ENCODE measurements at regions not wholly inside any gene's neighbourhood (a gene's known extent, or its start where the extent isn't known, plus 50 kb on each side); places are given as distances from the start of the nearest gene placed in this dataset.

DNA sequence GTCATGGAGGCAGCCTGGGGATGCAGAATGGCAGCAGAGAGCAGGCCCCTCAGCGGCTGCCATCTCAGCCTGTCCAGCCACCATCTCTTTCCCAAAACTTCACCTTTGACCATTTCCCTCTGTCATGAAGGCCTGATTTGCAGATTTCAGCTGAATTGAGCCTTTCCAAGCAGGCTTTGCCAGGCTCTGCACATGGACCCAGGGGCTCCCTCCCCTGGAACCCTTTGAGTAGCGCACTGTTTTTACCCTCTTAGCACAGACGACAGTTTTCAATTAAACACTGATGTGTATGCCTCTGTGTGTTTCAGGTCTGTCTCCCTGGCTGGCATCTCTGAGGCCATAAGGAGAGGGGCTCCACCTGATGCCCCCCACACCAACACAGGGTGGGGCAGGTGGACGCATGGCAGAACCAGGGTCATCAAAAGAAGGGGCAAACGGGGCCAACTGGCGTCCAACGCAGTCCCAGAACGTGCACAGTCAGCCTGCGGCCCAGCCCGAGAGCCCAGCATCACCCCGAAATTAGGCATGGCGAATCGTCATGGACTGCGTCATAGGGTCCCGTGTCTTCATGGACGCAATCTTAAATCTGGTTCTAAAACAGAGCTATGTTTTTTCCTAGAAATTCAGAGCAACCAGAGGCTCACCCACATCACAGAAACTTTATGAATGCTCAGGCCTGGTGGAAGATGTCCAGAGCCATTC is 185.0 kb upstream of the TCERG1L start:
- H3K4me1 ChIP-seq (ENCODE audit: control insufficient read depth in 5 of 5, insufficient read depth in 5 of 5, low read length in 5 of 5), result no peaks in the 10 kb centered on the region
- peaks cover 0 to 10% (median 1%) of the 10 kb centered on the region in 4 donors for H3K9me3 ChIP-seq (ENCODE audit: control insufficient read depth in 4 of 4, insufficient read depth in 3 of 4, low read length in 3 of 4)
- DNase-seq (no peak), ATAC-seq (ENCODE audit: insufficient read depth, low FRiP score) (no peak)
- WGBS, 2 donors, result 90 to 94% methylated on average over 16 of the region's 16 CpGs
- no peak overlapping the region for H3K4me3 ChIP-seq
- peaks cover 0 to 3% (median 0%) of the 10 kb centered on the region in 3 donors for H3K27me3 ChIP-seq (ENCODE audit: control insufficient read depth in 3 of 3, insufficient read depth in 3 of 3, low read length in 2 of 3)
- H3K9ac ChIP-seq (ENCODE audit: insufficient read depth in 1 of 2, low read length in 2 of 2), result no peak overlapping the region
- H3K27ac ChIP-seq (ENCODE audit: low read depth in 1 of 2, low read length in 1 of 2), result no peak overlapping the region
- TF ChIP-seq, protein P1, sequence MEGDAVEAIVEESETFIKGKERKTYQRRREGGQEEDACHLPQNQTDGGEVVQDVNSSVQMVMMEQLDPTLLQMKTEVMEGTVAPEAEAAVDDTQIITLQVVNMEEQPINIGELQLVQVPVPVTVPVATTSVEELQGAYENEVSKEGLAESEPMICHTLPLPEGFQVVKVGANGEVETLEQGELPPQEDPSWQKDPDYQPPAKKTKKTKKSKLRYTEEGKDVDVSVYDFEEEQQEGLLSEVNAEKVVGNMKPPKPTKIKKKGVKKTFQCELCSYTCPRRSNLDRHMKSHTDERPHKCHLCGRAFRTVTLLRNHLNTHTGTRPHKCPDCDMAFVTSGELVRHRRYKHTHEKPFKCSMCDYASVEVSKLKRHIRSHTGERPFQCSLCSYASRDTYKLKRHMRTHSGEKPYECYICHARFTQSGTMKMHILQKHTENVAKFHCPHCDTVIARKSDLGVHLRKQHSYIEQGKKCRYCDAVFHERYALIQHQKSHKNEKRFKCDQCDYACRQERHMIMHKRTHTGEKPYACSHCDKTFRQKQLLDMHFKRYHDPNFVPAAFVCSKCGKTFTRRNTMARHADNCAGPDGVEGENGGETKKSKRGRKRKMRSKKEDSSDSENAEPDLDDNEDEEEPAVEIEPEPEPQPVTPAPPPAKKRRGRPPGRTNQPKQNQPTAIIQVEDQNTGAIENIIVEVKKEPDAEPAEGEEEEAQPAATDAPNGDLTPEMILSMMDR (IDR thresholded peaks at IDR 0.05; ENCODE audit: control extremely low read depth, extremely low read depth), result no peak
- H3K36me3 ChIP-seq (ENCODE audit: control insufficient read depth in 4 of 4, insufficient read depth in 4 of 4, low read length in 4 of 4), result no peaks in the 10 kb centered on the region

- Histone ChIP-seq H3K27me3 (ENCODE audit: control insufficient read depth in 3 of 3, insufficient read depth in 3 of 3, low read length in 2 of 3) (no peaks in the 10 kb centered on the region), H3K36me3 (ENCODE audit: control insufficient read depth in 4 of 4, insufficient read depth in 4 of 4, low read length in 4 of 4) (no peaks in the 10 kb centered on the region), H3K9ac (ENCODE audit: insufficient read depth in 1 of 2, low read length in 2 of 2) (no peak overlapping the region), H3K4me1 (ENCODE audit: control insufficient read depth in 5 of 5, insufficient read depth in 5 of 5, low read length in 5 of 5) (no peaks in the 10 kb centered on the region), H3K4me3 (no peak overlapping the region), H3K27ac (ENCODE audit: low read depth in 1 of 2, low read length in 1 of 2) (no peak overlapping the region), H3K9me3 (ENCODE audit: control insufficient read depth in 4 of 4, insufficient read depth in 3 of 4, low read length in 3 of 4) (peaks cover 0 to 16% (median 8%) of the 10 kb centered on the region in 4 donors)
- no peak for DNase-seq
- 83% methylated on average over 3 of the region's 3 CpGs for WGBS, 2 donors
- ATAC-seq (ENCODE audit: insufficient read depth, low FRiP score), result no peak
- TF ChIP-seq, protein P1 (IDR thresholded peaks at IDR 0.05; ENCODE audit: control extremely low read depth, extremely low read depth), result no peak
These were observed 188.0 kb upstream of the TCERG1L start for GRCh38 chr10:131499566-131499965.

DNA sequence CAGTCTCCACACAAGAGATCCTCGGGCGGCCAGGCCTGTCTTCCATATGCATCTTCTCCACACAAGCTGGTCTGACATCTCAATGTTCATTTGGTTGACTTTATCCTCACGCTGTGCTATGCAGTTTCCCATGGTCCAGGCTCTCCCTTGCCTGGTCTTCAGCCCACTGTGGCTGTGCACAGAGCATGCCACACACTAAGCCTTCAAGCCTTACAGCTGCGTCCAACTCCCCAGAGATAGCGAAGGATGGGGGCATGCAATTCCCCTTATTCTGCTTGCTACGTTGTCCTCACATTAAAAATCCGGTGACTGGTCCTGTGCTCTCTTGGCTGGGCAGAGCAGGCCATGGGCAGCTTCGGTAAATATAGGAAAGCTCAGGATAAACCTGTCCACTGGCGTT is 188.7 kb upstream of the TCERG1L start:
- TF ChIP-seq, protein P1 (IDR thresholded peaks at IDR 0.05; ENCODE audit: control extremely low read depth, extremely low read depth), result no peak
- no peak overlapping the region for H3K4me3 ChIP-seq
- H3K9ac ChIP-seq (ENCODE audit: insufficient read depth in 1 of 2, low read length in 2 of 2), result no peak overlapping the region
- no peak overlapping the region for H3K27ac ChIP-seq (ENCODE audit: low read depth in 1 of 2, low read length in 1 of 2)
- H3K9me3 ChIP-seq (ENCODE audit: control insufficient read depth in 4 of 4, insufficient read depth in 3 of 4, low read length in 3 of 4), result peaks cover 0 to 13% (median 8%) of the 10 kb centered on the region in 4 donors
- H3K36me3 ChIP-seq (ENCODE audit: control insufficient read depth in 4 of 4, insufficient read depth in 4 of 4, low read length in 4 of 4), result no peaks in the 10 kb centered on the region
- DNase-seq (no peak), ATAC-seq (ENCODE audit: insufficient read depth, low FRiP score) (no peak)
- H3K27me3 ChIP-seq (ENCODE audit: control insufficient read depth in 3 of 3, insufficient read depth in 3 of 3, low read length in 2 of 3), result no peaks in the 10 kb centered on the region
- WGBS, 2 donors, result 87 to 89% methylated on average over 9 of the region's 9 CpGs
- no peaks in the 10 kb centered on the region for H3K4me1 ChIP-seq (ENCODE audit: control insufficient read depth in 5 of 5, insufficient read depth in 5 of 5, low read length in 5 of 5)

- DNase-seq (no peak), ATAC-seq (ENCODE audit: insufficient read depth, low FRiP score) (no peak)
- Histone ChIP-seq H3K9me3 (ENCODE audit: control insufficient read depth in 4 of 4, insufficient read depth in 3 of 4, low read length in 3 of 4) (peaks cover 0 to 13% (median 8%) of the 10 kb centered on the region in 4 donors), H3K27ac (ENCODE audit: low read depth in 1 of 2, low read length in 1 of 2) (no peak overlapping the region), H3K4me1 (ENCODE audit: control insufficient read depth in 5 of 5, insufficient read depth in 5 of 5, low read length in 5 of 5) (no peaks in the 10 kb centered on the region), H3K36me3 (ENCODE audit: control insufficient read depth in 4 of 4, insufficient read depth in 4 of 4, low read length in 4 of 4) (no peaks in the 10 kb centered on the region), H3K27me3 (ENCODE audit: control insufficient read depth in 3 of 3, insufficient read depth in 3 of 3, low read length in 2 of 3) (no peaks in the 10 kb centered on the region), H3K4me3 (no peak overlapping the region), H3K9ac (ENCODE audit: insufficient read depth in 1 of 2, low read length in 2 of 2) (no peak overlapping the region)
- TF ChIP-seq, protein P1 (IDR thresholded peaks at IDR 0.05; ENCODE audit: control extremely low read depth, extremely low read depth), result no peak
- 87 to 88% methylated on average over 5 of the region's 5 CpGs for WGBS, 2 donors
These were observed 189.4 kb upstream of the TCERG1L start for GRCh38 chr10:131500892-131501291.
